ENCODE measurements at regions not wholly inside any gene's neighbourhood (a gene's known extent, or its start where the extent isn't known, plus 50 kb on each side); places are given as distances from the start of the nearest gene placed in this dataset.
"Not testable (repeated sequence)": the region's sequence is repeated elsewhere in the genome, so short reads cannot be mapped to it uniquely, and the experiment has no call there.

DNA sequence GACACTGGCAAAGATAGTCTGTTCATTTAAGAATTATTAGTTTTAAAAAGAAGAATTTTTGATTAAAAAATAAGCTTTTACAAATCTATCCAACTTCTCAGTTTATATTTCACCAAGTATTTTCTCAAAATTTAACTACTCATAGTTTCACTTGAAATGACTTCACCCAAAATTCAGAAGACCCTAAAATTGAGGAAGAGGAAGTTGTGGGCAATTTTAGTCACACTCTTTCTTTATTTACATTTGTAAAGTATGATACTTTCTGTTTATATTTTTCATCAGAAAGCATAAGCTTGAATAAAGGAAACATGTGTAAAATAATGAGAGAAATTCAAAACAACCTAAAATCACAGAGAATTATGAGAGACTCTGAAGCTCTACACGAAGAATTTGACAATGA, 278.8 kb upstream of the MEIS1 start:
- Mint-ChIP-seq H3K4me3 (no peak overlapping the region), H3K27ac (no peak overlapping the region), H3K27me3 (no peaks in the 10 kb centered on the region), H3K36me3 (ENCODE audit: low read depth) (no peaks in the 10 kb centered on the region), H3K9me3 (peaks cover 14% of the 10 kb centered on the region), H3K4me1 (no peaks in the 10 kb centered on the region)
- intact Hi-C loops (cut with micrococcal nuclease): no loop called here
- DNase-seq: no peak

GRCh38 chr2:66153941-66154340, 281.0 kb upstream of the MEIS1 start:
- Mint-ChIP-seq H3K9me3 (peaks cover 20% of the 10 kb centered on the region), H3K36me3 (ENCODE audit: low read depth) (no peaks in the 10 kb centered on the region), H3K4me3 (no peak overlapping the region), H3K27ac (no peak overlapping the region), H3K4me1 (no peaks in the 10 kb centered on the region), H3K27me3 (no peaks in the 10 kb centered on the region)
- DNase-seq: no peak
- intact Hi-C loops (cut with micrococcal nuclease): no loop called here

DNA sequence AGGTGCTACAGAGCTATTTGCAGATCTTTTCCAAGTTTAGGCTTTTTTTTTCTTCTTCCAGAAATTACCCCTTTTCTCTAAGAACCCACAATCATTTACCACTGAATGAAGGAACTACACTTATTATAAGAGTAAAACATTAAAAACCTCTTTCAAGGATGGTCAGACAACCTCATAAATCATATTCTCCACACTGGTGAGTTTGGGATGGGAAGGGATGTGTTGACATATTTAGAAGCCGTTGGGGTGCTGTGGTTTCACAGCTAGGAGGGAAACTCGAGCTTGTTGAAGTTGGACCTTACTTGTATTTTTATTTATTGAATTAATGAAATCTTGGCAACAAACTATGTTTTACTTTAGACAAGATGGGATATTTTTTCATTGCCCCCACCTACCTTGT, 289.4 kb upstream of the MEIS1 start:
- intact Hi-C loops (cut with micrococcal nuclease): no loop called here
- Mint-ChIP-seq H3K27ac (no peak overlapping the region), H3K4me1 (no peaks in the 10 kb centered on the region), H3K27me3 (no peaks in the 10 kb centered on the region), H3K36me3 (ENCODE audit: low read depth) (no peaks in the 10 kb centered on the region), H3K9me3 (peaks cover 10% of the 10 kb centered on the region), H3K4me3 (no peak overlapping the region)
- no peak for DNase-seq

GRCh38 chr2:66144324-66144723, 290.6 kb upstream of the MEIS1 start:
- H3K36me3 Mint-ChIP-seq (ENCODE audit: low read depth); H3K4me1 Mint-ChIP-seq; intact Hi-C loops (cut with micrococcal nuclease); H3K27me3 Mint-ChIP-seq; H3K4me3 Mint-ChIP-seq; H3K9me3 Mint-ChIP-seq; DNase-seq; H3K27ac Mint-ChIP-seq: not testable (repeated sequence)

DNA sequence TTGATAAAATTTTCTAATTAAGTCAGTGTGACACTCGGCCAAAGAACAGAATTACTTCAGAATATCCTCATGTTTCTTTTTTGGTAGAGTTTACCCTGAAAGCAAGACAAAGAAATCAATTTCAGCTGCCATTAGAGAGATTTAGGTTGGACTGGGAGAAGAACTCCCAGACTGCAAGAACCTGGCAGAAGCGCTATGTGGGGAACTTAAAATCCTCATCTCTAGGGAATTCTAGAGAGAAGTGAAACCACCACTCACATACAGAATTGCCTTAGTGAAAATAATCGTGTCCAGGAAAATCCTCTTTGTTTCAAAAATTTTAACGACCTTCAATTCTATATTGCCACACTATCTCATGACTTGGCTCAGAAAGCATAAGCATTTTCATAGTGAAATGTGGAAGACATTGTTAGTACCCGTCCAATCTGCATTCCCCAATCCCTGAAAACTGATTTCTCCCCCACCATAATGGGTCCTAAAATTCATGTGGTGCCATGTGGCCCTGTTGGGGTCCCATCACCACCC, 297.3 kb upstream of the MEIS1 start:
- Mint-ChIP-seq H3K9me3 (peaks cover 10% of the 10 kb centered on the region), H3K4me1 (no peaks in the 10 kb centered on the region), H3K27ac (no peak overlapping the region), H3K36me3 (ENCODE audit: low read depth) (no peaks in the 10 kb centered on the region), H3K4me3 (no peak overlapping the region), H3K27me3 (no peaks in the 10 kb centered on the region)
- DNase-seq: no peak
- intact Hi-C loops (cut with micrococcal nuclease): no loop called here

GRCh38 chr2:66134138-66134701, 300.7 kb upstream of the MEIS1 start:
- Mint-ChIP-seq H3K27ac (no peak overlapping the region), H3K9me3 (peaks cover 10% of the 10 kb centered on the region), H3K36me3 (ENCODE audit: low read depth) (no peaks in the 10 kb centered on the region), H3K4me1 (no peaks in the 10 kb centered on the region), H3K4me3 (no peak overlapping the region), H3K27me3 (no peaks in the 10 kb centered on the region)
- DNase-seq: no peak
- intact Hi-C loops (cut with micrococcal nuclease): no loop called here

GRCh38 chr2:66127656-66128055, 307.3 kb upstream of the MEIS1 start:
- Mint-ChIP-seq H3K4me3 (no peak overlapping the region), H3K27ac (no peak overlapping the region), H3K36me3 (ENCODE audit: low read depth) (no peaks in the 10 kb centered on the region), H3K4me1 (no peaks in the 10 kb centered on the region), H3K9me3 (no peaks in the 10 kb centered on the region), H3K27me3 (no peaks in the 10 kb centered on the region)
- no peak for DNase-seq
- intact Hi-C loops (cut with micrococcal nuclease): no loop called here

GRCh38 chr2:66127061-66127460, 307.9 kb upstream of the MEIS1 start:
- Mint-ChIP-seq H3K9me3 (no peaks in the 10 kb centered on the region), H3K36me3 (ENCODE audit: low read depth) (no peaks in the 10 kb centered on the region), H3K27me3 (no peaks in the 10 kb centered on the region), H3K4me1 (no peaks in the 10 kb centered on the region), H3K4me3 (no peak overlapping the region), H3K27ac (no peak overlapping the region)
- intact Hi-C loops (cut with micrococcal nuclease): no loop called here
- no peak for DNase-seq

DNA sequence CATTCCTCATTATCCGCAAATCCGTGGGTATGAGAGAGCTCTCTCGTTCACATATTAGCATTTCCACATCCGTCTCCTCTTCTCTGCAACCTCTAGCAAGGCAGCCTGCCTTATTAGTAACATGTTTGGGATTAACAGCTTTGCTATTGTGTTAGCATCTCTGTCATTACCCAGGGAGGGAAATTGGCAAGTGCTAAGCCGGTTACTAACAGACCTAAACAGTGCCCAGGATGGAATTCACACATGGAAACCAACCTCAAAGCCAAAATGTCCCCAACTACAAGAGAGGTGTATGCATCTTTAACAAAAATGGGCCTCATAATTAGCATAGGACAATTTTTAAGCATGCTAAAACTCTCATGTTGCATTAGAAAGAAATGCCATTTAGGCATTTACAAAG, 309.0 kb upstream of the MEIS1 start:
- Mint-ChIP-seq H3K27ac (no peak overlapping the region), H3K36me3 (ENCODE audit: low read depth) (no peaks in the 10 kb centered on the region), H3K27me3 (no peaks in the 10 kb centered on the region), H3K4me1 (no peaks in the 10 kb centered on the region), H3K9me3 (no peaks in the 10 kb centered on the region), H3K4me3 (no peak overlapping the region)
- no peak for DNase-seq
- intact Hi-C loops (cut with micrococcal nuclease): no loop called here

DNA sequence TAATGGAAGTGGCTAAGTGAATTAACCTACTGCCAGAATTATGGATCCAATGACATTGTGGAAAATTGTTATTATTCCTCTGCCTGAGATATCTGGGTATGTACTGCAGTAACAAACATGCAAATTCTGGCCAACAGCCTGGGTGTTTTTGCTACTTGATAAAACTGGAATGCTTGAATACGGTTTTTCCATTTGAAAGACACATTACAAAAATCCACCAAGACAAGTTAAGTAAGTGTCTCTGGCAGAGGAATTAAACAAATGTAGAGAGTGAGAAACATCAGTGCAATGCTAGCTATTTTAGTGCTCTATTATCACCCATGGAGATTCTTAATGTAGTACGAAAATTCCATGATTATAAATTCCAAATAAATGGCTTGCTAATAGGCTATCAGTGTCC, 312.4 kb upstream of the MEIS1 start:
- no peak for DNase-seq
- no peaks in the 10 kb centered on the region for H3K36me3 Mint-ChIP-seq (ENCODE audit: low read depth)
- intact Hi-C loops (cut with micrococcal nuclease): no loop called here
- no peaks in the 10 kb centered on the region for H3K27me3 Mint-ChIP-seq
- no peak overlapping the region for H3K4me3 Mint-ChIP-seq
- H3K9me3 Mint-ChIP-seq: no peaks in the 10 kb centered on the region
- no peaks in the 10 kb centered on the region for H3K4me1 Mint-ChIP-seq
- H3K27ac Mint-ChIP-seq: no peak overlapping the region

DNA sequence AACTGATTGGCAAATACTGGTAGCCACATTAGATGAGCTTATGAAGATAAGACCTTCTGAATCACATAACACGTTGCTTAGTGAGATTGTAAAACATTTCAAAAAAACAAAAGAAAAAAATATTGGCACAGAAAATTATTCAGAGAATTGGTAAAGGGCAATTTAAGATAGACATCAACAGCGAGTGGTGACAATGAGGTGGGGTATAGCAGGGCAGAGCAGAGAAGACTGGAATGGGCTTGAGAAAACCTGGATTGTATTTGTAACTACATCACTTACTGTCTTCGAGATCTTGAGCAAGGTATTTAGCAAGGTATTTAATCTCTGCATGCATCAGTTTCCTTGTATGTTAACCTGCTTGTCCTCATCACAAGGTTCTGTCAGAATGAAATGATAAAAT, 313.0 kb upstream of the MEIS1 start:
- H3K27me3 Mint-ChIP-seq: no peaks in the 10 kb centered on the region
- no peaks in the 10 kb centered on the region for H3K4me1 Mint-ChIP-seq
- intact Hi-C loops (cut with micrococcal nuclease): no loop called here
- H3K27ac Mint-ChIP-seq: no peak overlapping the region
- H3K4me3 Mint-ChIP-seq: no peak overlapping the region
- no peaks in the 10 kb centered on the region for H3K9me3 Mint-ChIP-seq
- H3K36me3 Mint-ChIP-seq (ENCODE audit: low read depth): no peaks in the 10 kb centered on the region
- no peak for DNase-seq

DNA sequence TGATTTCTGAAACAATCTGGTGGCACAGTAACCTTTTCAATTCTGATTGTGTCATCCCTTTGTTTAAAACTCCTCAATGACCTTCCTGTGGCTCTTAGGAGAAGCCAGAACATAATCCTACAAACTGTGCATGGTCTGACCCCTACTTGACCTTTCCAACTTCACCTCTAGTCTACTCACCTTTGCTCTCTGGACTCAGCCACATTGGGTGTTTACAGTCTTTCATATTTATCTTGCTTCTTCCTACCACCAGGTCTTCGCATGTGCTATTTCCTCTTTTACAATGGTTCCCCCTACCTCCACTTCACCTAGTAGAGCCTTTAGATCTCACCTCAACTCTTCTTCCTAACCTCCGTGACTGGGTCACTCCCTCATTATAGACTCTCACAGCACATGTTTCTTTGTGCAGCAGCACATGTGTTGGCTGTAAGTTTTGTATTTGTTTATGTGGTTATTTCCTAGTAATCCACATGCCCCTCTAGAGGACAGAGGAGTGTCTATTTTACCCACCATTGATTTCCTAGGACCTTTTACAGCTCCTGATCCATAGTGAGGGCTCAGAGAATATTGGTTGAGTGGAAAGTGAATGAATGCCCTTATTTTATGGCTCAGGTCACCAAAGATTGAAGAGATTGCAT, 320.8 kb upstream of the MEIS1 start:
- intact Hi-C loops (cut with micrococcal nuclease): no loop called here

DNA sequence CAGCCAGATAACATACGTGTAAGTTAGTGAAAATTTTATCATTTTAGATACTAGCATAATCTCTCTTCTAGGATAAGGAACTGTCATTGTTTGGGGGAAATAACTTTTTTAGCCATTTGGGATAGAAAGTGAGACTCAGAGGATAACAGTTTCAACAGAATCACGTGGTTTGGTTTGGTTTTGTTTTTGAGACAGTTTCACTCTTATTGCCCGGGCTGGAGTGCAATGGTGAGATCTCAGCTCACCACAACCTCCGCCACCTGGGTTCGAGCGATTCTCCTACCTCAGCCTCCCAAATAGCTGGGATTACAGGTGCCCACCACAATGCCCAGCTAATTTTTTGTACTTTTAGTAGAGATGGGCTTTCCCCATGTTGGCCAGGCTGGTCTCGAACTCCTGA, 323.2 kb upstream of the MEIS1 start:
- H3K4me3 Mint-ChIP-seq: no peak overlapping the region
- intact Hi-C loops (cut with micrococcal nuclease): no loop called here
- DNase-seq: no peak
- H3K4me1 Mint-ChIP-seq: no peaks in the 10 kb centered on the region
- no peaks in the 10 kb centered on the region for H3K9me3 Mint-ChIP-seq
- no peaks in the 10 kb centered on the region for H3K36me3 Mint-ChIP-seq (ENCODE audit: low read depth)
- no peak overlapping the region for H3K27ac Mint-ChIP-seq
- no peaks in the 10 kb centered on the region for H3K27me3 Mint-ChIP-seq

More for the DNA sequence above, 320.8 kb upstream of the MEIS1 start:
- Mint-ChIP-seq H3K9me3 (no peaks in the 10 kb centered on the region), H3K27me3 (no peaks in the 10 kb centered on the region), H3K36me3 (ENCODE audit: low read depth) (no peaks in the 10 kb centered on the region), H3K4me3 (no peak overlapping the region), H3K27ac (no peak overlapping the region), H3K4me1 (no peaks in the 10 kb centered on the region)
- no peak for DNase-seq

- Mint-ChIP-seq H3K4me1 (no peaks in the 10 kb centered on the region), H3K36me3 (ENCODE audit: low read depth) (no peaks in the 10 kb centered on the region)
These were observed 324.3 kb upstream of the MEIS1 start for GRCh38 chr2:66110608-66111007.

DNA sequence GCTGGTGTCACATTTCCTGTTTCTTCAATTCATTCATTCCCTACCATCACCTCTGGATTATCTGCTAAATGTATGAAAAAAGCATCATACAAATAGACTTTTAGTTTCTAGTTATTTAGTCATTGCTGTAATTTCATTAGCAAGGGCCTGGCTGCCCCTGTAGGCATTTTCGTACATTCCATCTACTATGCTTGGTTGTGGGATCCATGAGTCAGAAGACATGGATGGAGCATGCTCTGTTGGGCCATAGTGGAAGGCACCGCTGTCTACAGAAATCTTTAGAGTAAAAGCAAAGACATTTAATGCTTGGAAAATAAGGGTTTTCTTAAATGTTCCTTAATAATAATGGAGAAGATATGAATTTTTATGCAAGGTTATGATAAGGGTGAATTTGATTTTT, 324.8 kb upstream of the MEIS1 start:
- no peaks in the 10 kb centered on the region for H3K4me1 Mint-ChIP-seq
- H3K36me3 Mint-ChIP-seq (ENCODE audit: low read depth): no peaks in the 10 kb centered on the region
- no peak overlapping the region for H3K27ac Mint-ChIP-seq
- intact Hi-C loops (cut with micrococcal nuclease): no loop called here
- H3K27me3 Mint-ChIP-seq: no peaks in the 10 kb centered on the region
- no peak for DNase-seq
- H3K9me3 Mint-ChIP-seq: no peaks in the 10 kb centered on the region
- no peak overlapping the region for H3K4me3 Mint-ChIP-seq

More at GRCh38 chr2:66110608-66111007, 324.3 kb upstream of the MEIS1 start:
- Mint-ChIP-seq H3K27me3 (no peaks in the 10 kb centered on the region), H3K9me3 (no peaks in the 10 kb centered on the region), H3K4me3 (no peak overlapping the region), H3K27ac (no peak overlapping the region)
- DNase-seq: no peak
- intact Hi-C loops (cut with micrococcal nuclease): no loop called here

Data from activated CD4-positive, alpha-beta T cell treated with anti-CD3 and anti-CD28 coated beads, Interleukin-2, amount 10 ng/mL, durations not matched to agents 24 days and 14 days (primary cell).